HG03103 (cell line): ENCODE measurements at regions not wholly inside any gene's neighbourhood (a gene's known extent, or its start where the extent isn't known, plus 50 kb on each side); places are given as distances from the start of the nearest gene placed in this dataset.

Experiments
- ATAC-seq: cut with Tn5 transposase; IDR thresholded peaks from one replicate; pipeline ENCODE4 v1.9.1; 2021; ENCODE audit warnings: low read depth; ENCODE audit not compliant: unreplicated experiment

DNA sequence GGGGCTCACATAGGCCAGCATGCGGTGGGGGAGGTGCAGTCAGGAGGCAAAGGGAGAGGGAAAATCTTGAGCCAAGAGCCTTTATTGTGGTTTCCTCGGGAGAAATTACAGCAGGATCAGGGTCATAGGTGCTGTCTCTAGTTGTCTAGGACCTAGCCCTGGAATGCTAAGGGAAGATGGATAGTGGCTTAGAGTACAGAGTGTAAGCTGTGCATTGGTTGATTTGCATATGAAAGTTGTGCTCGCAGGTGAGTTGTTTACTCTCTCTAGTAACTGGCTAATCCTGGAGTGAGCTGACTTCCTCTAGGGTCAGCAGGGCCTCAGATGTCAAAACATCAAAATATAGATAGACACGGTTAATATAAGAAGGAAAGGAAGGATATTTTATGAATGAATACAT is 877.7 kb downstream of the TLE4 start:
- no peak for ATAC-seq

DNA sequence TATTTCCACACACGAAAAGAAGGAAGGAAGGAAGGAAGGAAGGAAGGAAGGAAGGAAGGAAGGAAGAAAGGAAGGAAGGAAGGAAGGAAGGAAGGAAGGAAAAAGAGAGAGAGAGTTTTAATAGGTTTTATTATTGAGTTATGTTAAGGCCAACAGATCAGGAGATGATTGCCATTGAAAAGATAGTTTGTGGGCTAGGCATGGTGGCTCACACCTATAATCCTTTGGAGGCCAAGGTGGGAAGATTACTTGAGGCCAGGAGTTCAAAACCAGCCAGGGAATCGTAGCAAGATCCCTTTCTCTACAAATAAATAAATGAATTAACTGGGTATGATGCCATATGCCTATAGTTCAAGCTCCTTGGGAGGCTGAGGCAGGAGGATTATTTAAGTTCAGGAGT is 877.2 kb downstream of the TLE4 start:
- ATAC-seq, result no peak

DNA sequence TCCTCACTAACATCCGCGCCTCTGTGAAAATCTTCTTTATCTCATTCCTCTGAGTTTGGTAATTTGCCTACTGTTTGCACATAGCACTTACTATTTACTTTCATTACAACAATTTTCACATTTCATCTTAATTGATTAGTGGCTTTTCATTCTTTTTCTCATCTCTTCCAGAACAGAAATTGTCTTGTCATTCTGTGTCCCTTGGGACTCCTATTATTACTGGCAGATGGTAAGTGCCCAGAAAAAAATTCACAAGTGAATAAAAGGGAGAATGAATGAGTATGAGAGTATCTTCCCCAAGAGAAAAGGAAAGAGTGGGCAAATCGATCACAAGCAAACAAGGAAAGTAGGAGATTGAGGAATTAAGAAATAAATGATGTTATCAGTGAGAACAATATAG is 876.1 kb downstream of the TLE4 start:
- ATAC-seq, result no peak

DNA sequence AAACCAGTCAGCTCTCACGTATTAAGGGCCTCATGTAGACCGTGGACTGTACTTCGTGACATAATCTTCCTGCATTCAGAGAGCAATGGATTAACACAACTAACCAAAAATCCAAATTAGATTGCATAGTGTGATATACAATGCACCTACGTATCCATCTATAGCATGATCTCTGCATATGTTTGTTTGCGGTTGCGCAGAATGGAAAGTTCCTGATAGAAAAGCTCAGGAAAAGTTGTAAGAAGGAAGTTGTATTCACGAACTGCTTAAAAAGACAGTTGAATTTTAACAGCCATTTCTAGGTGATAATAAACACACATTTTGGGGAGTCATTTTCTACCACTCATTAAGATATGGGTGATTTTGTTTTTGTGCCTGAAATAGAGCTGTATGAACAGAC is 869.0 kb downstream of the TLE4 start:
- no peak for ATAC-seq

DNA sequence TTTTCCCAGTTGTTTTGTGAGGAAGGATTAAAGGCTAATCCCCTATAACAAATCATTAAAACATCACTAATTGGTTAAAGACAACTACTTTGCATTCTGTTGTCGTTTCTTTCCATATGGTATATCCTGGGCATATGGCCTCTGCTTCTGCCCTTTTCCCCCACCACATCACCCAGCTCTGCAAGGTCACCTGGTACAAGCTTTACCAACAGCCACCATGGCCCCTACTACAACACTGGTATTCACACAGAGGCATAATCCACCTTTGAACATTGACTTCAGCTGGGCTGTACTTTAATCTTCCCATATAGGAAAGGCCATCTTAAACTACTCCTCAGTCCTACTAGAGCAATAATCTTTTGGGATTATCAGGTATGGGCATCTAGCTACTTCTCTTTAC is 866.1 kb downstream of the TLE4 start:
- ATAC-seq, result no peak

DNA sequence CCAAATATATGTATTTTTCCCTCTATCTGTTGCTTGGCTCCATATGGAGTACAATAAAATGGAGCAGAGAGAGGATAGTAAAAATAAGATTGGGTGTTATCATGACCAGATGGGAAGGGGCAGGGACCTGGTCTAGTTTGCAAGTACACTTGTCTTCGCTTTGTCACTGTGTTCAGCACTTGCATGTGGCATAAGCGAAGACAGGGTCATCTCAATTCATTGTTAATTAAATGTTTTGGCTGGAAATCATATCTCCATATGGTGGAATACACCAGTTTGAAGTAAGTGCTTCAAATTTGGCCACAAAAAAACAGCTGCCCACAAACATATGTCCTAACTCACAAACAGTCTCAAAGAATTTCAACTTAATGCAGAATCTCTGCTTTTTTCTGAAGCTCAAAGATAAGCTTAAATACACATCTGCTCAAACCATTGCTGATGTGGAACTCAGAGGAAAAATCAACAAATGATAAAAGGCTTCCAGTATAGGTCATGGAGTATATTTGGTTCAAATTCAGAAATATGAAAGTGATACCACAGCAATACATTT is 865.4 kb downstream of the TLE4 start:
- no peak for ATAC-seq

DNA sequence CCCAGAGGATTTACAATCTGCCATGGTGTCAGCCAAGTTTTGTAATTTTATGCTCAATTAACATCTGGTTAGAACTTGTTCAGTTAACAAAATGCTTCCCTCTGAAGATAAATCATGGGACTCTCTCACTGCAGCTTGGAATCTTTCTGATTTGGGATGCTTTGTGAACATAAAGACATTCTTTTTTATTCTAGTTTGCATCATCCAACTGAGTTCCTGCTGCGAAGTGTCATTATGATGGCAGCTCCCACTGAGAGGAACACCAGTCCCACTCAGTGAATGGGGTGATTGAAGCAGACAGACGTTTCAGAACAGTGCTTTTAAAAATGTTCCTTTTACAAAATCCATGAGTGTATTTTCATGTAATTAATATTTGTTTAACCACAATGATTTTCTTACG is 863.8 kb downstream of the TLE4 start:
- ATAC-seq, result no peak

DNA sequence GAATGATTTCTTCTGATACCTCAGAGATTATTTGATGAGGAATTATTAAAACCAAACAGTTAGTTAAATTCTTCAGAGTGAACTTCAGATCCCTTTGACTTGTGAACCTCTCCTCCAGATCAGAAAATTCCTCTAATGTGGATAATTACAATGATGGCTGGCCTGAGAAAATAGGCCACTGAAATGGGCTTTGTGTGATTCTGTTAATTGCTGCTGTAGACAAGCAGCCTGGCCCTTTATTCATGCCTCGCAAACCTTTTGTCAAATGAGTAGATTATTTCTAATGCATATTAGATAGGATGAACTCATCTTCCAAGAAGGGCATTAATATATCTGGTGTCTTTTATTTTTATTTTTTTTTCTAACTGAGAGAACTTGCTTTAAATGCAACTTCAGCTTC is 855.2 kb downstream of the TLE4 start:
- ATAC-seq, result no peak

DNA sequence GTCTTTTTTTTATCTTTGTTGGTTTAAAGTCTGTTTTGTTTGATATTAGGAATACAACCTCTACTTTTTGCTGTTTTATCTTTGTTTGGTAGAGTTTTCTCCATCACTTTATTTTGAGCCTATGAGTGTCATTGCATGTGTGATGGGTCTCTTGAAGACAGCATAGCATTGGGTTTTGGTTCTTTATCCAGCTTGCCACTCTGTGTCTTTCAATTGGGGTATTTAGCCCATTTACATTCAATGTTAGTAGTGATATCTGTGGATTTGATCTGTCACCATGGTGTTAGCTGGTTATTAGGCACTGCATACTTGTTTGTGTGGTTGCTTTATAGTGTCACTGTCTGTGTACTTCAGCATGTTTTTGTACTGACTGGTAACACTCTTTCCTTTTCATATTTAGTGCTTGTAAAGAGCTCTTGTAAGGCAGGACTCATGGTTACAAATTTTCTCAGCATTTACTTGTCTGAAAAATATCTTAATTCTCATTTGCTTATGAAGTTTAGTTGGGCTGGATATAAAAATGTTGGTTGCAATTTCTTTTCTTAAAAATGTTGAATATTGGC is 845.5 kb downstream of the TLE4 start:
- ATAC-seq, result no peak

DNA sequence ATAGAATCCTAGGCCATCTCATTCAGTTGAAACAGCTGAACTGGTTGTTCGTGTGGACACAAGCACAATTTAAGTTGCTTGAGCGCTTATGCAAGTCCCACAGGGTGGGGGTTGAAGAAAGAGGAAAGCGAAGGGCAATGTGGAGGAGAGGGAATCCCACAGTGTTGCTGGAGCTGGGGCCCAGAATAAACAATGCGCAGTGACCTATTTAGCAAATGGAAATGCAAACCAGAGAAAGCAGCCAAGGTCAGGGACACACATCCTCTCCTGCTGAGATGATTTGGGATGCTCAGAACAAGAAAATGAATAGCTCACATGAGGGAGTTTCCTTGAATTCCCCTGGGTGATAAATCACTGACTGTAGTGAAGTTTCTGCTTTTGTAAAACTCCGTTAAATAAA is 838.3 kb downstream of the TLE4 start:
- no peak for ATAC-seq

DNA sequence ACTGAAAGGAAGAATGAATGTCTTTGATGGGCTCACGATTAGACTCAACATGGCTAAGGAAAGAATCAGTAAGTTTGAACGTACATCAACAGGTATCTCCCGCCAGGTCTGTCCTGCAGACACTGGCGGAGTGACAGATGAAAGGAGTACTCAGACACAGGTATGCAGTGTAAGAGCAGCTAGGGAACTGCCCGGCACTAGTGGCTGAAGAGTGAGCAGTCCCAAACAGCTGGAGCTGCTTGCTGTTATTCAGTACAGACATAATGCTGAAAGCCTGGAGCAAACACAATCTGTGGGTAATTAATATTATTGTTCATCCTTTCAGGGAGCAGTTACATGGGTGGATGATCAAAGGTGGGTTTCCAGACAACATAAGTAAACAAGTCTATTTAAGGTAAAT is 835.5 kb downstream of the TLE4 start:
- ATAC-seq, result no peak

DNA sequence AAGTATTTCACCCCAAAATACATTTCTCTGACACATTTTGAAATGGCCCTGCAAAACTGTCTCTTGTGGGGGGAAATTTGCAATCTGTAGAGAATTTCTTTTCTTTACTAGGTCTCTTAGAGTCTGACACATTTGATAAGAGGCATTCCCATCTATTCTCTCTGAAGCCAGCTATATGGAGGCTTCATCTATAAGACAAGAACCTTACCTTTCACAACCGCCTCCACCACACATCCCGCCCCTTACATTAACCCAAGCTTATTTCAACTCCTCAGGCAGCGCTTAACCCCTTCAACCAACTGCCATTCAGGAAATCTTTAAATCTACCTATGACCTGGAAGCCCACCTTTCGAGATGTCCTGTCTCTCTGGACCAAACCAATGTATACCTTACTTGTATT is 829.5 kb downstream of the TLE4 start:
- ATAC-seq, result no peak

DNA sequence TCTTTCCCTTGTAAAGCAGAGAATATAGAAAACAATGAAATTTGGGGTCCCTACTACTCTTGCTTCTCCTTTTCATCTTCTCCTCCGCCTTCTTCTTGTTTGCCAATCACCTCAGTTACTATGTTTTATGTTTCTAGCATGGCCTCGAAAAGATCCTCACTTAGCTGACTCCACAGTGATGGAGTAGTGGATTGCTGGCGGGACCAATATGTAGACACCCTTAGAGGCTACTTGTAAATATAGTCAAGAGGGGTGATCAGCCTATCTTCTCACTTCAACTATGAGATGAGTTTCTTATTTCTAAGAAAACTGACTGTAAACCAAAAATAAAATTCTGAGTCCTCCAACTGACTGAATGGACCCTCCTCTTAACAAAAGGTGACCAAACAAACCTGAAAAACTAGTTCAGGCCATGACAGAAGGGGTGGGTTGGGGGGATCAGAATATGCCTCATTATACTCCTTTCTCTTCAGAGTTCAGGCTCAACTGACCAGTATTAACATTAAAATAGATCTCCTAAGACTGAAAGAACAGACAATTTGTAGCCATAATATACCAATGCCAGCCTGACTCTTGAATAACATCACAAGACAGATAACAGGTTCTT is 829.0 kb downstream of the TLE4 start:
- no peak for ATAC-seq

DNA sequence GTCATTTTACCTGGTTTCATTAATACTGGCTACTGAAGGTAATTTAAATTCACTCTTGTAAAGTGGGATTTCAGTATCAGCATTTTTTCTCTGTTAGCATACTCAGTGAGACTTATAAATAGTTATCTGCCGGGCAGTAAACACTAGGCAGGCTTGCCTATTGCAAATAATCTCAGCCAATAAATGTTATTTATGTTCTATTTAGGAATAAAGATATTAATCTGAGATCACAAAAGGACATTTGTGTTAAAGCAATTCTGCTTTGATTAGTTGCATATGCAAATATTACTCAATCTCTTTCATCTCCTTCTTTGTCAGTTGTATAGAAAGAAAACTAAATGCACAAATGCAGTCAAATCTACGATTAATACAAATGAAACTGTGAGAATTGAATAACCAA is 827.8 kb downstream of the TLE4 start:
- ATAC-seq, result no peak

DNA sequence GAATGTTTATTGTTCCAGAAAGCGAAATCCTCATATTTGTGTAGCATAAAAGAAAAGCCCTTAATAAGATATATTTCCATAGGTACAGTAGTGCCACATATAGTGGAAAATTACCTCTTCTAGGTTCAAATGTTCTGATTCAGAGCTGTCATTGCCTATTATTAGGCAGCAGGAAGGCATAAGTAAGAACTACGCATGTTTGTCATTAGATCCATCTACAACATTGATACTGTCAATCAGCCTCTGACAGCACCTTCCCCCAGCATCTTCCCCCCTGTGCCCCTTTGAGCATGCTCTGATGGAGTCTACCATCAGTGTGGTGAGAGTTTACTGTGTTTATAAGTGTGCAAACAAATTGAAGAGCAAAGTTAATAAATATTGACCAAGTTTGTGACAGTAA is 816.1 kb downstream of the TLE4 start:
- no peak for ATAC-seq

DNA sequence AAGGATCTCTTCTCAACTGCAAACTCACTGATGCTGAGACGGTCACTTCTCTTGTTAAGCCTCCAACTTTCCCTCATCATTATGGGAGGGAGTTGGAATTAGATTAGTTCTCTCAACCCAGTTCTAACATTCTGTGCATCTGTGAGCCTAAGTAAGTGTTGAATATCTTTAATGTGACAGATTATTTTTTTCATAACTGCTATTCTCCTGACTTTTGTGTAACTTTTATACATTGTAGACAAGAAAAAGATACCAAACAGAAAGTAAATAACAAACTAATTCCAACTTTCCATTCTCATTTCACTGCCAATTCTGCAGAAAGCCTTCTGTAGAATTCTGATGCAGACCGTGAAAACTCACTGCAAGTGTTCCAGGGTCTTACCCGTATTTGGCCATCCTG is 813.5 kb downstream of the TLE4 start:
- no peak for ATAC-seq

DNA sequence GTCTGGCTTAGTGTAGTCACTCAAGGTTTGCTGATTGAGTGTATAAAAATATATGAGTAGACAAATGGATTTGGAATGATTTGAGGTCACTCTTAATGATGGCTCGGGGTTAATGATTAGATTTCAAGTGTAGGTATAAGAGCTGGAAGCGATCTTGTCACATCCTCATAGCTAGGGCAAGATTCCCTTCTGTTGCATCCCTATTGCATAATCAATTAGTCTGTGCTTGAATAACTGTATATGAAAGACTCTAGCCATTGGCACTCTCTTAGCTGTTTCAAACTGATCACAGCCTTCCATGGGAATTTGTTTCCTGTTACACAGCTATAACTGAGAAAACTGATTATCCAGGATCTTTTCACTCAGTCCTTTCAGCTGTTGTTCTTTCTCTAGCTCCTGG is 811.6 kb downstream of the TLE4 start:
- no peak for ATAC-seq

DNA sequence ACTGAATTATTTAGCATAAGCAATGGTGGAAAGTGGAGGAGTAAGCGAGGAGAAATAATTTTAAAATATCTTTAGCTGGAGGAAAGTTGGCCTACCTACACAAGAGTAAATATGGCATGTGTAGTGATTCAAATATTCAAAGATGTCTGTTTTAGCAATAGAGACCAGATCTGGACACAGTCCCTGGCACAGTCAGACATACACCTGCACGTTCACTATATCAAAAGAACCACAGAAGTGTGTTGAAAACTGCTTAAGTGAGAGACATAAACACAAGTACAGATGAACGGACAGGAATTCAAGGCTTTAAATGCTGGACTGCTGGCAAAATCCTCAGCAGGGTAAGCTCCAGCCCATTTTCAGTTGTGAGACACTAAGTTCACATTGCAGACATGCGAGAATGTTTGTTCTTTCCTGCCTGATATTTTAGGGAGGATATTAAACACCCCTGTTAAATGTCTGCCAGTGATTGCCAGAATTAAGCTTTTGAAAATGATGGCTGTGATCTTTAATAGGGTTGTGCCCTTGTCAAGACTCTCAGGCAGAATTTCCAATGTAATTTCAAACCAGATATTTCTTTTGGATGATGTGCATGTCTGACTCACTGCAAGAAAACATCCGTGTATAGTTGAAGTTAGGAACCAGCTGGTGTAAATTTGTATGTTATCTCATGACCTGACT is 810.6 kb downstream of the TLE4 start:
- ATAC-seq, result no peak

DNA sequence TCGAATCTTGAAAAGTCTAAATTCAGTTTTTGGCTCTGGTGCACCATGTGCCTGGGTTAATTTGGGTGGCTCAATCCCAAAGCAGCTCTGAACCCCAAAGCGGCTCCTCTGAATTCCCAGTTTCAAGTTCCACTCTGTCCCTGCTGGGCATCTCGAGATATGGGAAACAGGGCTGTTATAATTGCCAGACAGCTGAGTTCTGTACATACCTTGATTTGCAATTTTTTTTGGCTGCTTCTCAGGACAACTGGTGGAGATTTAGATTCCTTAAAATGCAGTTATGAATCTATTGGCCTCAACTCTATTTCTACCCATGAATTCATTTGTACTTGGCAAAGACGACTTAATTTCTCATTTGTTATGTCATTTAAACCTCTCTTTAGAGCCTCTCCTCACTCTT is 808.5 kb downstream of the TLE4 start:
- ATAC-seq, result no peak

DNA sequence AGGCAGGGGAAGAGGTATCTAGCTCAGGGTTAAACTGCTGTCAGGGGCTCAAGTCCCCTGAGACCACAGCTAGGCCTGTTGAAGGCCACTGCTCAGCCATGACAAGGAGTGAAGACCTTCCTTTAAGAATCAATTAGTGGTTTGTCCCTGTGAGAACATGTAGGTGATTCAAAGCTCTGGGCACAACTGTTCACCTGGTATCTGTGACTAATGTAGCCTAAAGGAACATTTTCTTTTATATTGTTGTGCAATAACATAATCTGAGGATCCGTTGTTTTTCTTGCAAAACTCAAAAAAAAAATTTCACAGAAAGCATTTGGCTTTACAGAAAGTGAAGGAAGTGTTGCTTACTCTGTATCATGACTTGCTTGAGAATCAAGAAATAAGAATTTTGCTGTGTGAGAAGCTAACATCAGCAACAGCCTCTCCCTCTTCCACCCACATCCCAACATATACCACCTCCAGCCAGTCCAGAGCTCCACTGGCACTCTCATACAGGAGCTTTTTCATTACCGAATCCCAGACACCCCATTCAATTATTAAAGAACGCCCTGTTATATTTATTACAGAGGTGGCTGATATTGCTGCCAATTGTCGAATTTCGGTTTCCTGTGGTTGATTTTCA is 807.0 kb downstream of the TLE4 start:
- ATAC-seq, result no peak

DNA sequence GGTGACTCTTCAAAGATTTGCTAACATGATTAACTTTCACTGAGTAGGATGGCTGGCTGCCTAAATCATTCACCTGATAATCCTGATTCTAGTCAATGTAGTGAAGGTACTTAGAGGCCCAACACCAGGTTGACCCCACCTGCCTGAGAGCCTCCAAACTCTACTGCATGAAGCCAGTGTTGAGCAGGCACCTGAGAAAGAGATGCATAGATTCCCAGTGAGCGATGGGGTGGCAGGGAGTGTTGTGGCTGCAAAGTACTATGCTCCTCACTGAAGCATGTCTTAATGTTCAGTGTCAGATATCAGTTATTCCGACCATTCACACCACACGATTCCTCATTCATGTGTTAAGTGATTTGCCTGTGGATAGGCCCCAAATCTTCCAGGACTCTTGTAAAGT is 804.4 kb downstream of the TLE4 start:
- no peak for ATAC-seq

DNA sequence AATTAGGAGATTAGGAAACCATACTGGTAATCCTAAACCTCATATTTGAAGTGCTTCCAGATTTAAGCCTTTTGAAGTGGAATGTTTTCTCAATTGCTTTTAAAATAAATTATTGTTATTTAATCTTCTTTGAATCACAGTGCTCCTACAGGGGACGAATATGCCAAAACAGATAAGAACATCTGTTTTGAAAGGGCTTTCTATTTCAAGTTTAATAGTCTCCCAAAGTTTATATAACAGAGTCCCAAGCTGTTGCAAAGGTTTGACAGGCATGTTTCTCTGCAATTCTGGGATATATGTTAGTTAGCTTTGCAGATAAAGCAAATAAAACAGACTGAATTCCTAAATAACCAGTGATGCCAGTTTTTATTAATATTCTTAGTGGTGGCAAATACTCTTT is 803.7 kb downstream of the TLE4 start:
- ATAC-seq, result no peak
